ENCODE measurements at regions not wholly inside any gene's neighbourhood (a gene's known extent, or its start where the extent isn't known, plus 50 kb on each side); places are given as distances from the start of the nearest gene placed in this dataset.
A peak's percentile ranks its signal among the peaks of the same experiment; 100 is the strongest.

DNA sequence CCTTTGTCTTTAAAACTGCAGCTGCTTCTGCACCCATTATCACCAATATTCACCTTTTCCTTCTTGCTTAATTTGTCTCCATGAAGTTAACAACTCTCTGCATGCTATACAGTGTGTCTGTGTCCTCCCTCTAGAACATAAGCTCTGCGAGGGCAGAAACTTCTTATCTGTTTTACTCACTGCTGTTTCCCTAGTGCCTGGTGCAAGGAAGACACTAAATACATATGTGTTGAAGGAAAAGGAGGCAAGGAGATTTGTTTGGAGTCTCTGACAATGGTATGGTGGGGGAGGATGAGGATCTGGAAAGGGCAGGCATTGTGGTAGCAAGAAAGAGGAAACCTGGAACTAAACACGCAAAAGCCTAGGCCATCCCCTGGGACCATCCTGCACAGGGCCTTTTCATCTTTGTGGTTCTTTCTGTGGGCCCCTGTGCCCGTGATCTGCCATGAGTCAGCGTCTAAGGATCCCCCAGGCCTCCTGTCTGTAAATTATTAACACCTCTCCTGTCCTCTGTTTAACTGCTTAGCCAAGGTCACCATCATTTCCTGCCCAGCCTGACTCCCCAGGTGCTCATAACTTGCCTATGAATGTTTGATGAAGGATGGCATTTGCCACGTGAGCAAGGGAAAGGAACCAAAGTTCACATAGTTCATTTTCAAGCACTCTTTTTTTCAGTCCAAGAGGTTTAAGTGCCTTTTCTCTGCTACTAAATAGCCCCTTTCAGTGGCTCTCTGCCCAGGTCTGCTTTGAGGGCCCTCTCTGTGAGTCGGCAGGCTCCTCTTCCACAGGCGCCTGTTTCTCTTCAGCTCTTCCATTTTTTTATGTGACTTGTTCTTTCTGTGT lies 131.1 kb downstream of the RASSF10 start (continued):
- TF ChIP-seq, protein P1, sequence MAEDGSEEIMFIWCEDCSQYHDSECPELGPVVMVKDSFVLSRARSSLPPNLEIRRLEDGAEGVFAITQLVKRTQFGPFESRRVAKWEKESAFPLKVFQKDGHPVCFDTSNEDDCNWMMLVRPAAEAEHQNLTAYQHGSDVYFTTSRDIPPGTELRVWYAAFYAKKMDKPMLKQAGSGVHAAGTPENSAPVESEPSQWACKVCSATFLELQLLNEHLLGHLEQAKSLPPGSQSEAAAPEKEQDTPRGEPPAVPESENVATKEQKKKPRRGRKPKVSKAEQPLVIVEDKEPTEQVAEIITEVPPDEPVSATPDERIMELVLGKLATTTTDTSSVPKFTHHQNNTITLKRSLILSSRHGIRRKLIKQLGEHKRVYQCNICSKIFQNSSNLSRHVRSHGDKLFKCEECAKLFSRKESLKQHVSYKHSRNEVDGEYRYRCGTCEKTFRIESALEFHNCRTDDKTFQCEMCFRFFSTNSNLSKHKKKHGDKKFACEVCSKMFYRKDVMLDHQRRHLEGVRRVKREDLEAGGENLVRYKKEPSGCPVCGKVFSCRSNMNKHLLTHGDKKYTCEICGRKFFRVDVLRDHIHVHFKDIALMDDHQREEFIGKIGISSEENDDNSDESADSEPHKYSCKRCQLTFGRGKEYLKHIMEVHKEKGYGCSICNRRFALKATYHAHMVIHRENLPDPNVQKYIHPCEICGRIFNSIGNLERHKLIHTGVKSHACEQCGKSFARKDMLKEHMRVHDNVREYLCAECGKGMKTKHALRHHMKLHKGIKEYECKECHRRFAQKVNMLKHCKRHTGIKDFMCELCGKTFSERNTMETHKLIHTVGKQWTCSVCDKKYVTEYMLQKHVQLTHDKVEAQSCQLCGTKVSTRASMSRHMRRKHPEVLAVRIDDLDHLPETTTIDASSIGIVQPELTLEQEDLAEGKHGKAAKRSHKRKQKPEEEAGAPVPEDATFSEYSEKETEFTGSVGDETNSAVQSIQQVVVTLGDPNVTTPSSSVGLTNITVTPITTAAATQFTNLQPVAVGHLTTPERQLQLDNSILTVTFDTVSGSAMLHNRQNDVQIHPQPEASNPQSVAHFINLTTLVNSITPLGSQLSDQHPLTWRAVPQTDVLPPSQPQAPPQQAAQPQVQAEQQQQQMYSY (CRISPR knock-in tag; IDR thresholded peaks at IDR 0.05), result no peak
- TF ChIP-seq RELA (CRISPR knock-in tag; IDR thresholded peaks at IDR 0.05), result no peak
- TF ChIP-seq ZNF761 (CRISPR knock-in tag; conservative IDR thresholded peaks at IDR 0.05), result 0 out of 2 replicates have a peak, but pooled peaks have one; percentile 38
- peak; percentile 61; the same call in 1 of the 2 replicates for TF ChIP-seq ZNF329 (CRISPR knock-in tag; IDR thresholded peaks at IDR 0.05; ENCODE audit: low read depth)
- TF ChIP-seq, protein P2, sequence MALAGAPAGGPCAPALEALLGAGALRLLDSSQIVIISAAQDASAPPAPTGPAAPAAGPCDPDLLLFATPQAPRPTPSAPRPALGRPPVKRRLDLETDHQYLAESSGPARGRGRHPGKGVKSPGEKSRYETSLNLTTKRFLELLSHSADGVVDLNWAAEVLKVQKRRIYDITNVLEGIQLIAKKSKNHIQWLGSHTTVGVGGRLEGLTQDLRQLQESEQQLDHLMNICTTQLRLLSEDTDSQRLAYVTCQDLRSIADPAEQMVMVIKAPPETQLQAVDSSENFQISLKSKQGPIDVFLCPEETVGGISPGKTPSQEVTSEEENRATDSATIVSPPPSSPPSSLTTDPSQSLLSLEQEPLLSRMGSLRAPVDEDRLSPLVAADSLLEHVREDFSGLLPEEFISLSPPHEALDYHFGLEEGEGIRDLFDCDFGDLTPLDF (CRISPR knock-in tag; IDR thresholded peaks at IDR 0.05), result no peak
- TF ChIP-seq ZZZ3 (CRISPR knock-in tag; IDR thresholded peaks at IDR 0.05; ENCODE audit: borderline replicate concordance), result no peak; the same call in 1 of the 2 replicates
- TF ChIP-seq MIER3 (CRISPR knock-in tag; IDR thresholded peaks at IDR 0.05; ENCODE audit: borderline replicate concordance), result peak; percentile 94; the same call in 1 of the 2 replicates
- TF ChIP-seq YEATS4 (CRISPR knock-in tag; IDR thresholded peaks at IDR 0.05; ENCODE audit: borderline replicate concordance), result peak; percentile 82
- TF ChIP-seq HNF4G (IDR thresholded peaks at IDR 0.05; ENCODE audit: borderline replicate concordance, low read depth, low read length), result peak; percentile 76
- peak; percentile 81 for TF ChIP-seq HNF4G (CRISPR knock-in tag; IDR thresholded peaks at IDR 0.05; ENCODE audit: borderline replicate concordance, low read depth)
- no peak for TF ChIP-seq SP140L (CRISPR knock-in tag; IDR thresholded peaks at IDR 0.05; ENCODE audit: borderline replicate concordance)
- no peak for TF ChIP-seq RNF2 (conservative IDR thresholded peaks at IDR 0.05; ENCODE audit: low read depth)
- TF ChIP-seq, protein P3, sequence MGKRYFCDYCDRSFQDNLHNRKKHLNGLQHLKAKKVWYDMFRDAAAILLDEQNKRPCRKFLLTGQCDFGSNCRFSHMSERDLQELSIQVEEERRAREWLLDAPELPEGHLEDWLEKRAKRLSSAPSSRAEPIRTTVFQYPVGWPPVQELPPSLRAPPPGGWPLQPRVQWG (CRISPR knock-in tag; IDR thresholded peaks at IDR 0.05; ENCODE audit: borderline replicate concordance, low read depth), result no peak
- TF ChIP-seq, protein P4, sequence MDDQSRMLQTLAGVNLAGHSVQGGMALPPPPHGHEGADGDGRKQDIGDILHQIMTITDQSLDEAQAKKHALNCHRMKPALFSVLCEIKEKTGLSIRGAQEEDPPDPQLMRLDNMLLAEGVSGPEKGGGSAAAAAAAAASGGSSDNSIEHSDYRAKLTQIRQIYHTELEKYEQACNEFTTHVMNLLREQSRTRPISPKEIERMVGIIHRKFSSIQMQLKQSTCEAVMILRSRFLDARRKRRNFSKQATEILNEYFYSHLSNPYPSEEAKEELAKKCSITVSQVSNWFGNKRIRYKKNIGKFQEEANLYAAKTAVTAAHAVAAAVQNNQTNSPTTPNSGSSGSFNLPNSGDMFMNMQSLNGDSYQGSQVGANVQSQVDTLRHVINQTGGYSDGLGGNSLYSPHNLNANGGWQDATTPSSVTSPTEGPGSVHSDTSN (CRISPR knock-in tag; IDR thresholded peaks at IDR 0.05; ENCODE audit: borderline replicate concordance), result no peak
- TF ChIP-seq FOXM1 (CRISPR knock-in tag; IDR thresholded peaks at IDR 0.05), result no peak
- peak; percentile 90 for TF ChIP-seq FOXJ3 (CRISPR knock-in tag; IDR thresholded peaks at IDR 0.05; ENCODE audit: borderline replicate concordance)
- no peak for TF ChIP-seq JDP2 (CRISPR knock-in tag; IDR thresholded peaks at IDR 0.05; ENCODE audit: borderline replicate concordance)

All from HepG2 (cell line).